NB4 (cell line): ENCODE measurements at regions not wholly inside any gene's neighbourhood (a gene's known extent, or its start where the extent isn't known, plus 50 kb on each side); places are given as distances from the start of the nearest gene placed in this dataset.

Source experiments
- DNase-seq: peaks from one replicate; pipeline ENCODE4 v3.0.0; 2010; ENCODE audit warnings: low read depth
- H3K4me3 ChIP-seq: one replicate; pipeline ENCODE4 v1.5.1; 2011; ENCODE audit warnings: mild to moderate bottlenecking, low read depth, low read length, moderate library complexity
- MYC ChIP-seq: IDR thresholded peaks from 2 replicates; pipeline ENCODE4 v1.6.1; 2011; ENCODE audit warnings: low read depth, low read length
- POLR2A ChIP-seq: IDR thresholded peaks from 2 replicates; pipeline ENCODE4 v1.6.1; 2011; ENCODE audit warnings: mild to moderate bottlenecking; ENCODE audit not compliant: insufficient read length; ENCODE audit errors: extremely low read depth
- TF ChIP-seq, protein P1 (sequence below): IDR thresholded peaks from one replicate; pipeline ENCODE4 v1.5.1; 2012; ENCODE audit warnings: low read depth, low read length
- TF ChIP-seq, protein P2 (sequence below): IDR thresholded peaks from 2 replicates; pipeline ENCODE4 v1.6.1; 2011; ENCODE audit warnings: low read depth, low read length

DNA sequence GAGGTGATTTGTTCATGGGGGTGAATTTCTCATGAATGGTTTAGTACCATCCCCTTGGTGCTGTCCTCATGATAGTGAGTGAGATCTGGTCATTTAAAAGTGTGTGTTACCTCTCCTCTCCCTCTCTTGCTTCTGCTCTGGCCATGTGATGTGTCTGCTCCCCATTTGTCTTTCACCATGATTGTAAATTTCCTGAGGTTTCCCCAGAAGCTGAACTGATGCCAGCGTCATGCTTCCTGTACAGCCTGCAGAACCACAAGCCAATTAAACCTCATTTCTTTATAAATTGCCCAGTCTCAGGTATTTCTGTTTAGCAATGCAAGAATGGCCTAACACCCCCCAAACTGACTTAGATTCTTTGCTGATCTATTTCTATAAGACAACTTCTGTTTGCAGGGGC lies 249.4 kb upstream of the B3GALT2 start:
- DNase-seq: no peak
- TF ChIP-seq, protein P1, sequence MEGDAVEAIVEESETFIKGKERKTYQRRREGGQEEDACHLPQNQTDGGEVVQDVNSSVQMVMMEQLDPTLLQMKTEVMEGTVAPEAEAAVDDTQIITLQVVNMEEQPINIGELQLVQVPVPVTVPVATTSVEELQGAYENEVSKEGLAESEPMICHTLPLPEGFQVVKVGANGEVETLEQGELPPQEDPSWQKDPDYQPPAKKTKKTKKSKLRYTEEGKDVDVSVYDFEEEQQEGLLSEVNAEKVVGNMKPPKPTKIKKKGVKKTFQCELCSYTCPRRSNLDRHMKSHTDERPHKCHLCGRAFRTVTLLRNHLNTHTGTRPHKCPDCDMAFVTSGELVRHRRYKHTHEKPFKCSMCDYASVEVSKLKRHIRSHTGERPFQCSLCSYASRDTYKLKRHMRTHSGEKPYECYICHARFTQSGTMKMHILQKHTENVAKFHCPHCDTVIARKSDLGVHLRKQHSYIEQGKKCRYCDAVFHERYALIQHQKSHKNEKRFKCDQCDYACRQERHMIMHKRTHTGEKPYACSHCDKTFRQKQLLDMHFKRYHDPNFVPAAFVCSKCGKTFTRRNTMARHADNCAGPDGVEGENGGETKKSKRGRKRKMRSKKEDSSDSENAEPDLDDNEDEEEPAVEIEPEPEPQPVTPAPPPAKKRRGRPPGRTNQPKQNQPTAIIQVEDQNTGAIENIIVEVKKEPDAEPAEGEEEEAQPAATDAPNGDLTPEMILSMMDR: no peak
- TF ChIP-seq MYC (no peak), POLR2A (no peak)
- TF ChIP-seq, protein P2, sequence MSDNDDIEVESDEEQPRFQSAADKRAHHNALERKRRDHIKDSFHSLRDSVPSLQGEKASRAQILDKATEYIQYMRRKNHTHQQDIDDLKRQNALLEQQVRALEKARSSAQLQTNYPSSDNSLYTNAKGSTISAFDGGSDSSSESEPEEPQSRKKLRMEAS: no peak

DNA sequence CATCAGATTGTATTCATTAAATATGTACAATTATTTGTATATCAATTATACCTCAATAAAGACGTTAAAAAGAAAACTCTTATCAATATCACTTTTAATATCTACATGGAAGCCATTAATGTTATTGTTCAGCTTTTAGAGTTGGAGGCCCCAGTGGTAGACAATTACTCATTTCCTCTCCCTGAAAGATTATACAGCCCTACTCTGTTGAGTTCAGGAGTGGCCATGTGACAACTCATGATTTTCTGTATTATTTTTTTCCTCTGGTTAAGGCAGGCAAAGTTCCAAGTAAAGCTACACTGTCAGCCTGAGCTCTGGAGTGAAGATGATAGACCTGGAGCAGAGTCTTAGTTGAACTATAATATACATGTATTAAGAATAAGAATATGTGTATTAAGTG lies 247.9 kb upstream of the B3GALT2 start:
- TF ChIP-seq, protein P1: no peak
- no peak for TF ChIP-seq MYC
- TF ChIP-seq, protein P2: no peak
- TF ChIP-seq POLR2A: no peak
- no peak for DNase-seq
- H3K4me3 ChIP-seq: no peak overlapping the region

More for the DNA sequence above, 249.4 kb upstream of the B3GALT2 start:
- no peak overlapping the region for H3K4me3 ChIP-seq

DNA sequence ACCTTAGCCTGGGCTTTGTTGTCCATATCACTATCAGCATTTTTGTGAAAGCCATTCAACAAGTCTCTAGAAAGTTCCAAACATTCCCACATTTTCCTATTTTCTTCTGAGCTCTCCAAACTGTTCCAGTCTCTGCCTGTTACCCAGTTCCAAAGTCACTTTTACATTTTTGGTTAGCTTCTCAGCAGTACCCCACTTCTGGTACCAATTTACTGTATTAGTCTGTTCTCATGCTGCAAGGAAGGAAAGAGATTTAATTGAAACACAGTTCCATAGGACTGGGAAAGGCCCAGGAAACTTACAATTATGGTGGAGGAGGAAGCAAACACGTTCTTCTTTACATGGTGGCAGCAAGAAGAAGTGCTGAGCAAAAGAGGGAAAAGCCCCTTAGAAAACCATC lies 247.2 kb upstream of the B3GALT2 start:
- no peak overlapping the region for H3K4me3 ChIP-seq
- DNase-seq: no peak
- TF ChIP-seq, protein P2: no peak
- TF ChIP-seq POLR2A (no peak), MYC (no peak)
- TF ChIP-seq, protein P1: no peak

DNA sequence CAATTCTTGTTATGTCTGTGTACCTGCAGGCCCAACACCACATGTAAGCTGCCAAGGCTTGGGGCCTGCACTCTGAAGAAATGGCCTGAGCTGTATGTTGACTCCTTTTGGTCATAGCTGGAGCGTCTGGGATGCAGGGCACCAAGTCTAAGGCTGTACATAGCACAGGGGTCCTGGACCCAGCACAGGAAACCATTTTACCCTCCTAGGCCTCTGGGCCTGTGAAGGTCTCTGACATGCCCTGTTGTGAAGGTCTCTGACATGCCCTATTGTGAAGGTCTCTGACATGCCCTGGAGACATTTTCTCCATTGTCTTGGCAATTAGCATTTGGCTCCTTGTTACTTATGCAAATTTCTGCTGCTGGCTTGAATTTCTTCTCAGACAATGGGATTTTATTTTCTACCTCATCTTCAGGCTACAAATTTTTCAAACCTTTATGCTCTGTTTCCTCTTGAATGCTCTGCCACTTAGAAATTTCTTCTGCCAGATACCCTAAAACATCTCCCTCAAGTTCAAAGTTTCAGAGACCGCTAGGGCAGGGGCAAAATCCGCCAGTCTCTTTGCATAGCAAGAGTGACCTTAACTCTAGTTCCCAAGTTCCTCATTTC lies 246.7 kb upstream of the B3GALT2 start:
- no peak overlapping the region for H3K4me3 ChIP-seq

DNA sequence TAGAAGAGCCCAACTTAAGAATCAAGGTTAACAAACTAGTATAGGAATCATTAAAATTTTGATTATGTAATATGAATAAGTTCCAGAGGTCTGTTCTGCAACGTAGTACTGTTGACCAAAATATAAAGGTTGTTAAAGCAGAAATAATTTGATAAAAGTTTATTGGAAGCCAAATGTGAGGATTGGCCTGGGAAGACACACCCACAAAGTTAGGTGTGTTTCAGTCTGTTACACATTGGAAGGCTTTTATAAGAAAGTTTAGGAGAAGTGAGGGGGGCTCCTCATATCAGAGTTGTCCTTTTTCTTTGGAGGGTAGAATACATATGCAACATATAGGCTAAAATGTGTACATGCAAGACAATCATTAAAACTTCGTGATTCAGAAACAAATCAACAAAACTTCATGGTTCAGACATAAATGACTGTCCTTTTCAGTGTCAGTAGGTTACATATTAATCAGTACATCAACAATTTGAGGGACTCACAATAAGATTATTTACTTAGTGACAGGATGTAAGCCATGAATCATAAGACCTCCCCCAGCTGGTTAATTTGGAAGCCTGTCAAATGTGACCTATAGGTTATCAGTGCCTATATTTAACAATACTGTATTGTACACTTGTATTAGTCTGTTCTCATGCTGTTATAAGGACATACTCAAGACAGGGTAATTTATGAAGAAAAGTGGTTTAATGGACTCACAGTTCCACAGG lies 245.0 kb upstream of the B3GALT2 start:
- TF ChIP-seq POLR2A: no peak
- TF ChIP-seq, protein P1: no peak
- TF ChIP-seq MYC: no peak
- TF ChIP-seq, protein P2: no peak
- no peak overlapping the region for H3K4me3 ChIP-seq
- no peak for DNase-seq

More for the DNA sequence above, 246.7 kb upstream of the B3GALT2 start:
- TF ChIP-seq POLR2A (no peak), MYC (no peak)
- TF ChIP-seq, protein P2: no peak
- TF ChIP-seq, protein P1: no peak
- no peak for DNase-seq
